ENCODE measurements at regions not wholly inside any gene's neighbourhood (a gene's known extent, or its start where the extent isn't known, plus 50 kb on each side); places are given as distances from the start of the nearest gene placed in this dataset.

GRCh38 chr2:41621095-41621494 lies 426.7 kb upstream of the PKDCC start:
- no peak for TF ChIP-seq POLR2A (IDR thresholded peaks at IDR 0.05)
- TF ChIP-seq, protein P1, sequence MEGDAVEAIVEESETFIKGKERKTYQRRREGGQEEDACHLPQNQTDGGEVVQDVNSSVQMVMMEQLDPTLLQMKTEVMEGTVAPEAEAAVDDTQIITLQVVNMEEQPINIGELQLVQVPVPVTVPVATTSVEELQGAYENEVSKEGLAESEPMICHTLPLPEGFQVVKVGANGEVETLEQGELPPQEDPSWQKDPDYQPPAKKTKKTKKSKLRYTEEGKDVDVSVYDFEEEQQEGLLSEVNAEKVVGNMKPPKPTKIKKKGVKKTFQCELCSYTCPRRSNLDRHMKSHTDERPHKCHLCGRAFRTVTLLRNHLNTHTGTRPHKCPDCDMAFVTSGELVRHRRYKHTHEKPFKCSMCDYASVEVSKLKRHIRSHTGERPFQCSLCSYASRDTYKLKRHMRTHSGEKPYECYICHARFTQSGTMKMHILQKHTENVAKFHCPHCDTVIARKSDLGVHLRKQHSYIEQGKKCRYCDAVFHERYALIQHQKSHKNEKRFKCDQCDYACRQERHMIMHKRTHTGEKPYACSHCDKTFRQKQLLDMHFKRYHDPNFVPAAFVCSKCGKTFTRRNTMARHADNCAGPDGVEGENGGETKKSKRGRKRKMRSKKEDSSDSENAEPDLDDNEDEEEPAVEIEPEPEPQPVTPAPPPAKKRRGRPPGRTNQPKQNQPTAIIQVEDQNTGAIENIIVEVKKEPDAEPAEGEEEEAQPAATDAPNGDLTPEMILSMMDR (IDR thresholded peaks at IDR 0.05), result no peak
